ENCODE measurements at regions not wholly inside any gene's neighbourhood (a gene's known extent, or its start where the extent isn't known, plus 50 kb on each side); places are given as distances from the start of the nearest gene placed in this dataset.

- no peak for TF ChIP-seq CTCF (IDR thresholded peaks at IDR 0.05; ENCODE audit: insufficient read depth, low read length, poor library complexity, severe bottlenecking)
- no peaks in the 10 kb centered on the region for H3K36me3 ChIP-seq (ENCODE audit: control insufficient read depth, insufficient read depth, low read length)
- no peaks in the 10 kb centered on the region; the same call in 1 of the 2 replicates for H3K27me3 ChIP-seq (replicated peaks; ENCODE audit: control insufficient read depth, insufficient read depth, low read length)
- H3K4me3 ChIP-seq (replicated peaks; ENCODE audit: low read depth, low read length): no peak overlapping the region
- DNase-seq (ENCODE audit: extremely low read depth, insufficient read length): no peak
Measured at GRCh38 chr1:63051356-63051755, 267.4 kb downstream of the ATG4C start.

GRCh38 chr1:63051886-63052285, 268.0 kb downstream of the ATG4C start:
- no peak overlapping the region for H3K4me3 ChIP-seq (replicated peaks; ENCODE audit: low read depth, low read length)

GRCh38 chr1:63054184-63054583, 268.2 kb upstream of the FOXD3 start:
- TF ChIP-seq CTCF (IDR thresholded peaks at IDR 0.05; ENCODE audit: insufficient read depth, low read length, poor library complexity, severe bottlenecking): no peak
- H3K27me3 ChIP-seq (replicated peaks; ENCODE audit: control insufficient read depth, insufficient read depth, low read length): no peaks in the 10 kb centered on the region; the same call in 1 of the 2 replicates

More at GRCh38 chr1:63051886-63052285, 268.0 kb downstream of the ATG4C start:
- no peak for TF ChIP-seq CTCF (IDR thresholded peaks at IDR 0.05; ENCODE audit: insufficient read depth, low read length, poor library complexity, severe bottlenecking)
- no peaks in the 10 kb centered on the region for H3K36me3 ChIP-seq (ENCODE audit: control insufficient read depth, insufficient read depth, low read length)
- H3K27me3 ChIP-seq (replicated peaks; ENCODE audit: control insufficient read depth, insufficient read depth, low read length): no peaks in the 10 kb centered on the region; the same call in 1 of the 2 replicates
- DNase-seq (ENCODE audit: extremely low read depth, insufficient read length): no peak

GRCh38 chr1:63063367-63063766, 259.0 kb upstream of the FOXD3 start:
- no peak for DNase-seq (ENCODE audit: extremely low read depth, insufficient read length)
- no peaks in the 10 kb centered on the region for H3K36me3 ChIP-seq (ENCODE audit: control insufficient read depth, insufficient read depth, low read length)
- no peak for TF ChIP-seq CTCF (IDR thresholded peaks at IDR 0.05; ENCODE audit: insufficient read depth, low read length, poor library complexity, severe bottlenecking)
- no peaks in the 10 kb centered on the region for H3K27me3 ChIP-seq (replicated peaks; ENCODE audit: control insufficient read depth, insufficient read depth, low read length)
- H3K4me3 ChIP-seq (replicated peaks; ENCODE audit: low read depth, low read length): no peak overlapping the region

More at GRCh38 chr1:63054184-63054583, 268.2 kb upstream of the FOXD3 start:
- no peak for DNase-seq (ENCODE audit: extremely low read depth, insufficient read length)
- no peaks in the 10 kb centered on the region for H3K36me3 ChIP-seq (ENCODE audit: control insufficient read depth, insufficient read depth, low read length)
- H3K4me3 ChIP-seq (replicated peaks; ENCODE audit: low read depth, low read length): no peak overlapping the region

GRCh38 chr1:63064135-63064534, 258.2 kb upstream of the FOXD3 start:
- Histone ChIP-seq H3K36me3 (ENCODE audit: control insufficient read depth, insufficient read depth, low read length) (no peaks in the 10 kb centered on the region), H3K27me3 (replicated peaks; ENCODE audit: control insufficient read depth, insufficient read depth, low read length) (no peaks in the 10 kb centered on the region), H3K4me3 (replicated peaks; ENCODE audit: low read depth, low read length) (no peak overlapping the region)
- no peak for TF ChIP-seq CTCF (IDR thresholded peaks at IDR 0.05; ENCODE audit: insufficient read depth, low read length, poor library complexity, severe bottlenecking)
- no peak for DNase-seq (ENCODE audit: extremely low read depth, insufficient read length)

GRCh38 chr1:63068626-63069025, 253.7 kb upstream of the FOXD3 start:
- no peak for DNase-seq (ENCODE audit: extremely low read depth, insufficient read length)
- Histone ChIP-seq H3K27me3 (replicated peaks; ENCODE audit: control insufficient read depth, insufficient read depth, low read length) (no peaks in the 10 kb centered on the region; the same call in none of the 2 replicates), H3K36me3 (ENCODE audit: control insufficient read depth, insufficient read depth, low read length) (no peaks in the 10 kb centered on the region), H3K4me3 (replicated peaks; ENCODE audit: low read depth, low read length) (no peak overlapping the region)
- no peak for TF ChIP-seq CTCF (IDR thresholded peaks at IDR 0.05; ENCODE audit: insufficient read depth, low read length, poor library complexity, severe bottlenecking)

Data from GM06990 (cell line).